Lower leg skin (tissue), 4 donors: ENCODE measurements at regions not wholly inside any gene's neighbourhood (a gene's known extent, or its start where the extent isn't known, plus 50 kb on each side); places are given as distances from the start of the nearest gene placed in this dataset.

Experiments
- DNase-seq, 2 donors: peaks; one replicate each; pipeline ENCODE4 v3.0.0-alpha.2; 2019; ENCODE audit warnings: low spot score in 2 of 2
- H3K4me3 ChIP-seq: fragments of 200-600 bp; sonication (generic); 2 replicates; pipeline ENCODE4 v1.5.1; 2017; ENCODE audit warnings: mild to moderate bottlenecking, low read depth; ENCODE audit not compliant: poor library complexity, severe bottlenecking
- CTCF ChIP-seq, 3 donors: fragments of 450-650 bp; IDR thresholded peaks; one replicate each; pipeline ENCODE4 v1.5.1; 2016; ENCODE audit warnings: antibody characterized with exemption in 3 of 3, mild to moderate bottlenecking in 3 of 3, moderate library complexity in 2 of 3
- POLR2A ChIP-seq, 2 donors: fragments of 450-650 bp; IDR thresholded peaks; one replicate each; pipeline ENCODE4 v1.6.1; 2016 to 2017; ENCODE audit warnings: antibody characterized with exemption in 2 of 2, mild to moderate bottlenecking in 1 of 2, moderate library complexity in 1 of 2
- WGBS, 2 donors: methylation state at CpG; one replicate each; pipeline ENCODE4 v1.1.5; 2018; 5-methylcytosine and 5-hydroxymethylcytosine counted together
- intact Hi-C: fragments of 100-400 bp; cut with DNase I; formaldehyde crosslinking; loops from one replicate; pipeline ENCODE4 v1.15.0; 2023; ENCODE audit warnings: low total_unique reads

- no peak overlapping the region for H3K4me3 ChIP-seq
- 91 to 93% methylated on average over 1 of the region's 1 CpG for WGBS, 2 donors
- no peak for TF ChIP-seq CTCF (IDR thresholded peaks at IDR 0.05)
- intact Hi-C loops, result no loop called here
- DNase-seq, result no peak
Measured at GRCh38 chr12:105479710-105480109, 149.2 kb downstream of the C12orf75 start.

GRCh38 chr12:105480162-105480561 lies 149.7 kb downstream of the C12orf75 start:
- 90 to 94% methylated on average over 2 of the region's 2 CpGs for WGBS, 2 donors
- intact Hi-C loops, result no loop called here
- DNase-seq, result no peak
- H3K4me3 ChIP-seq, result no peak overlapping the region
- TF ChIP-seq CTCF (IDR thresholded peaks at IDR 0.05) (no peak), POLR2A (IDR thresholded peaks at IDR 0.05) (no peak)

DNA sequence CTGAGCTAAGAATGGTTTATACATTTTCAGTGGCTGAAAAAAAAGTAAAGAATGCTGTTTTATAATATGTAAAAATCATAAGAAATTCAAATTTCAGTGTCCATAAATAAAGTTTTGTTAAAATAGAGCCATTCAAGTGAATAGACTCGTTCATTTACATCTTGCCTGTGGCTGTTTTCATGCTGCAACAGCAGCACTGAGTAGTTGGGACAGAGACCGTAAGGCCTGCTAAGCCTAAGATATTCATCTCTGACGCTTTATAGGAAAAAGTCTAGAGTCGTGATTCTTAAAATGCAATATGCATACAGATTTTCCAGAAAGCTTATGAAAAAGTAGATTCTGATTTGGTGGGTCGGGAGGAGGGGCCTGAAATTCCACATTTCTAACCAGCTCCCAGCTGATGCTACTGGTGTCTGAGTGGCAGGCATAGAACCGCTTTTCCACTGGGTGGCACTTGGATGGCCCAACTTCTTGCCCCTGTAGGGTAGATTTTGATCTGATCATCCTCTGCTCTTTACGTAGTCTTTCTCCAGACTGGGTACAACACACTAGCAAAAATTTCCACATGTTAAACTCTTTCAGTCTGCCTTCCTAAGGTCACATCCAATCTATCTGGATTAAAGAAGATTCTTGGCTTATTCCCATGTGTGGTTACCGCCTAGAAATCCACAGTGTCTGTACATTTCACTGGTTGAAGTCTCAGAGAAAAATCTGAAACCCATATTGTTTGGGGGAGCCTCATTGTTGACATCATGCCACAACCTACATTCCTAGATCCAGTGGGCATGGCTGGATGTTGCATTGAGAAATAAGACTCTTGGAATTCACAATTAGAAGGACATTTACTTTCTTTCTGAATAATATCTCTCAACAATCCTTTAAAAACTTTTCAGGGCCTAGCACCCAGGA lies 151.2 kb downstream of the C12orf75 start:
- H3K4me3 ChIP-seq, result no peak overlapping the region
- TF ChIP-seq CTCF (IDR thresholded peaks at IDR 0.05), result no peak
- no peak for TF ChIP-seq POLR2A (IDR thresholded peaks at IDR 0.05)
- intact Hi-C loops, result no loop called here
- DNase-seq, result no peak
- WGBS, 2 donors, result 82 to 87% methylated on average over 8 of the region's 8 CpGs

DNA sequence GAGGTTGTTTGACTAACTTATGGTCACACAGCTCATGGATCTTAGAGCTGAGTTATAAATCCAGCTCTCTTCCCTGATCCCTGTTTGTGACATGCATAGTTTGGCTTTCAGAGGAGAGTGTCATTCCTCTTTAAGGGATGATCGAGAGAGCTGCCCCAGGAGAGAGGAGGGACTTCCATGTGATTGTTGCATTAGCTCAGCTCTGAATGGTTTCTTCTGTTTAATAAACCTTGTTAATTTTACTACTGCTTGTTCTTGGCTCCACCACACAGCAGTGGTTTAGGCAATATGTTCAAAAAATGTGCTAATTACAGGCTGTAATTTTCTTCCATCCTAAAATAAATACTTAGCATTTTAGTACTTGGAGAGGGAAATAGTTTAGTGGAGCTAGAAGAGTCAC lies 152.5 kb downstream of the C12orf75 start:
- TF ChIP-seq CTCF (IDR thresholded peaks at IDR 0.05) (no peak), POLR2A (IDR thresholded peaks at IDR 0.05) (no peak)
- intact Hi-C loops, result no loop called here
- DNase-seq, result no peak
- no peak overlapping the region for H3K4me3 ChIP-seq
- WGBS, 2 donors, result 40 to 71% methylated on average over 1 of the region's 1 CpG

- intact Hi-C loops, result no loop called here
- no peak overlapping the region for H3K4me3 ChIP-seq
- TF ChIP-seq CTCF (IDR thresholded peaks at IDR 0.05) (no peak), POLR2A (IDR thresholded peaks at IDR 0.05) (no peak)
- DNase-seq, result no peak
Measured at GRCh38 chr12:105483691-105484090, 153.2 kb downstream of the C12orf75 start.
